Suprapubic skin (tissue), 4 donors: ENCODE measurements at regions not wholly inside any gene's neighbourhood (a gene's known extent, or its start where the extent isn't known, plus 50 kb on each side); places are given as distances from the start of the nearest gene placed in this dataset.

Source experiments
- DNase-seq, 2 donors: peaks; one replicate each; pipeline ENCODE4 v3.0.0-alpha.2; 2019; ENCODE audit warnings: low spot score in 2 of 2
- H3K27ac ChIP-seq: fragments of 200-600 bp; sonication (generic); one replicate; pipeline ENCODE4 v1.5.1; 2019
- H3K27me3 ChIP-seq: fragments of 200-600 bp; sonication (generic); one replicate; pipeline ENCODE4 v1.5.1; 2019
- H3K36me3 ChIP-seq: fragments of 200-600 bp; sonication (generic); one replicate; pipeline ENCODE4 v1.5.1; 2019
- H3K4me1 ChIP-seq: fragments of 200-600 bp; sonication (generic); one replicate; pipeline ENCODE4 v1.5.1; 2019
- H3K4me3 ChIP-seq: fragments of 200-600 bp; sonication (generic); one replicate; pipeline ENCODE4 v1.5.1; 2019; ENCODE audit warnings: mild to moderate bottlenecking
- H3K9me3 ChIP-seq: fragments of 200-600 bp; sonication (generic); one replicate; pipeline ENCODE4 v1.5.1; 2019
- EP300 ChIP-seq: sonication (generic); formaldehyde crosslinking; IDR thresholded peaks from one replicate; pipeline ENCODE4 v1.6.1; 2017; ENCODE audit warnings: antibody characterized with exemption
- POLR2A ChIP-seq, 2 donors: fragments of 450-650 bp; IDR thresholded peaks; one replicate each; pipeline ENCODE4 v1.6.1; 2017; ENCODE audit warnings: antibody characterized with exemption in 2 of 2, mild to moderate bottlenecking in 2 of 2, moderate library complexity in 2 of 2
- POLR2AphosphoS5 ChIP-seq, 3 donors: sonication (generic); formaldehyde crosslinking; IDR thresholded peaks; one replicate each; pipeline ENCODE4 v1.6.1; 2017; ENCODE audit warnings: antibody characterized with exemption in 3 of 3
- WGBS: methylation state at CpG from one replicate; pipeline ENCODE4 v1.1.5; 2018; 5-methylcytosine and 5-hydroxymethylcytosine counted together
- TF ChIP-seq, protein P1 (sequence below), 2 donors: fragments of 200-600 bp in 1 of 2; fragments of 450-650 bp in 1 of 2; sonication (generic) in 1 of 2; IDR thresholded peaks; one replicate each; pipeline ENCODE4 v1.5.1; 2016 to 2019; ENCODE audit warnings: antibody characterized with exemption in 2 of 2, mild to moderate bottlenecking in 1 of 2, moderate library complexity in 1 of 2

DNA sequence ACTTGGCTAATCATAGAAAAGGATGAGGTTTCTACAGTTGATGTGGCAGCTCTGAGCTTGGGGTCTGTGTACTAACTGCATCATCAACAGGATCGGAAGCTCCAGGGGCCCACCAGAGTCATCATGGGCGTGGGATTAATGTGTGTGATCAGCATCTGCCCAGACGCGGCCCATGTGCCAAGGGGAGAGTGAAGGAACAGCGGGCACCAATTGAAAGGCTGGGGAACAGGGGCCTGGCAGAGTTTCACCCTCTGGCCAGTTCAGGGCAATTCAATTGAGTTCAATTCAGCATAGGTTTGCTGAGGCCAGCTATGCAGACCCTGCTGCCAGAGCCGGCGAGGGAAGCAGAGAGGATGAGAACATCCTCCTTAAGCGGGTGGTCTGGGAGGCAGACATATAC is 260.0 kb upstream of the AJAP1 start:
- Histone ChIP-seq H3K27me3 (peaks cover 19% of the 10 kb centered on the region), H3K4me3 (no peak overlapping the region), H3K4me1 (no peaks in the 10 kb centered on the region), H3K27ac (no peak overlapping the region), H3K36me3 (no peaks in the 10 kb centered on the region), H3K9me3 (peaks cover 5% of the 10 kb centered on the region)
- DNase-seq, result peak in 1 of 2 donors; percentile 31
- 87% methylated on average over 8 of the region's 8 CpGs for WGBS
- TF ChIP-seq POLR2A (IDR thresholded peaks at IDR 0.05) (no peak), POLR2AphosphoS5 (IDR thresholded peaks at IDR 0.05) (no peak), EP300 (no peak)
- TF ChIP-seq, protein P1, sequence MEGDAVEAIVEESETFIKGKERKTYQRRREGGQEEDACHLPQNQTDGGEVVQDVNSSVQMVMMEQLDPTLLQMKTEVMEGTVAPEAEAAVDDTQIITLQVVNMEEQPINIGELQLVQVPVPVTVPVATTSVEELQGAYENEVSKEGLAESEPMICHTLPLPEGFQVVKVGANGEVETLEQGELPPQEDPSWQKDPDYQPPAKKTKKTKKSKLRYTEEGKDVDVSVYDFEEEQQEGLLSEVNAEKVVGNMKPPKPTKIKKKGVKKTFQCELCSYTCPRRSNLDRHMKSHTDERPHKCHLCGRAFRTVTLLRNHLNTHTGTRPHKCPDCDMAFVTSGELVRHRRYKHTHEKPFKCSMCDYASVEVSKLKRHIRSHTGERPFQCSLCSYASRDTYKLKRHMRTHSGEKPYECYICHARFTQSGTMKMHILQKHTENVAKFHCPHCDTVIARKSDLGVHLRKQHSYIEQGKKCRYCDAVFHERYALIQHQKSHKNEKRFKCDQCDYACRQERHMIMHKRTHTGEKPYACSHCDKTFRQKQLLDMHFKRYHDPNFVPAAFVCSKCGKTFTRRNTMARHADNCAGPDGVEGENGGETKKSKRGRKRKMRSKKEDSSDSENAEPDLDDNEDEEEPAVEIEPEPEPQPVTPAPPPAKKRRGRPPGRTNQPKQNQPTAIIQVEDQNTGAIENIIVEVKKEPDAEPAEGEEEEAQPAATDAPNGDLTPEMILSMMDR (IDR thresholded peaks at IDR 0.05), result no peak

DNA sequence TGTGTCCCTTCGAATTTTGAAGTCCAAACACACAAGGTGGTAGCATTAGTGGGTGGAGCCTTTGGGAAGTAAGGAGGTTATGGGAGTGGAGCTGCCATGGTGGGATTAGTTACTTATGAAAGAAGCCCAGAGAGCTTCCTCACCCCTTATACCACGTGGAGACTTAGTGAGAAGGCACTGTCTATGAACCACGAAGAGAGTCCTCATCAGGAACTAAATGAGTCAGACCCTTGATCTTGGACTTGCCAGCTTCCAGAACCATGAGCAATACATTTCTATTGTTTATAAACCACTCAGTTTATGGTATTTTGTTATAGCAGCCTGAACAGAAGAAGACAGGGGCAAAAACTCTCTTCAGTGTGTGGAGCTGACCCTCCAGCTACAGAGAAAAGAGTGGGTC is 259.3 kb upstream of the AJAP1 start:
- Histone ChIP-seq H3K27ac (no peak overlapping the region), H3K27me3 (peaks cover 19% of the 10 kb centered on the region), H3K4me3 (no peak overlapping the region), H3K4me1 (no peaks in the 10 kb centered on the region), H3K36me3 (no peaks in the 10 kb centered on the region), H3K9me3 (peaks cover 5% of the 10 kb centered on the region)
- WGBS, result 72% methylated on average over 3 of the region's 3 CpGs
- no peak for TF ChIP-seq POLR2AphosphoS5 (IDR thresholded peaks at IDR 0.05)
- TF ChIP-seq POLR2A (IDR thresholded peaks at IDR 0.05), result no peak
- TF ChIP-seq, protein P1 (IDR thresholded peaks at IDR 0.05), result no peak
- no peak for TF ChIP-seq EP300
- no peak for DNase-seq

DNA sequence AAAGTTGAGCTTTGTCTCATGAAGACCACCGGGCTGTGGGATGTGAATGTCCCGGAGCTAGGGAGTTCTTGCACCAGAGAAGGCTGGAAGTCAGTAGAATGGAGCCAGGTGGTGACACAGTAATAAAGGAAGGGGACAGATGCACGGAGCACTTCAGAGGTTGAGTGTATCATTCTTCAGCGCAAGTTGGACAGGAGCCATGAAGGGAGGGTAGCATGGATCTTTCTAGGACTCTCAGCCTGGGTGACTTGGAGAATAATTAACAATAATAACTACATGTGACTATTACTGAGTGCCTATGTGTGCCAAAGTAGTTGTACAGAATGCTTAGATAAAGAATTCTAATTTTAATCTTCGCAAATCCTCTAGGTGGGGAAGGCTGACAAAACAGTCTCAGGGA is 258.7 kb upstream of the AJAP1 start:
- no peak for DNase-seq
- WGBS, result 82% methylated on average over 5 of the region's 5 CpGs
- H3K36me3 ChIP-seq, result no peaks in the 10 kb centered on the region

DNA sequence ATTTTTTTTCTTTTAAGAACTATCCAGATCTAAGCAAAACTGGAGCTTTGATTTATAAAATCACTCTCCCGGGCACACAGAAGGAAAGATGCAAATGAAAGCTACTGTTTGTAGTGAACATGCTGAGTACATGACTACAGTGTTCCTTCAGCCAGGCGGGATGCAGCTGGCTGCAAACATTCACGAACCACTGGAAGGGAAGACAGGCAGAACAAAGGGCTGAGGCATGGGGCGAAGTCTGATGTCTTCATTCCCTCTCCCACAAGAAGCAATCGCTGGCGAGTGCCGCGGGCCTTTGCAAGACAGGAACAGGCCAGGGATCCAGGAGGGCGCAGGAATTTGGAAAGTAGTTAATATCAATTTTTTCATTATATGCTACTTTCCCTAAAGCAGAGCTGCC is 257.9 kb upstream of the AJAP1 start:
- no peak for DNase-seq
- Histone ChIP-seq H3K27me3 (peaks cover 26% of the 10 kb centered on the region), H3K36me3 (no peaks in the 10 kb centered on the region), H3K27ac (no peak overlapping the region), H3K4me3 (no peak overlapping the region), H3K9me3 (peaks cover 5% of the 10 kb centered on the region), H3K4me1 (no peaks in the 10 kb centered on the region)
- WGBS, result 29% methylated on average over 9 of the region's 9 CpGs
- TF ChIP-seq POLR2A (IDR thresholded peaks at IDR 0.05) (no peak), POLR2AphosphoS5 (IDR thresholded peaks at IDR 0.05) (no peak), EP300 (no peak)
- TF ChIP-seq, protein P1 (IDR thresholded peaks at IDR 0.05), result no peak

More for the DNA sequence above, 258.7 kb upstream of the AJAP1 start:
- Histone ChIP-seq H3K9me3 (peaks cover 5% of the 10 kb centered on the region), H3K4me3 (no peak overlapping the region), H3K27me3 (peaks cover 21% of the 10 kb centered on the region), H3K27ac (no peak overlapping the region), H3K4me1 (no peaks in the 10 kb centered on the region)
- TF ChIP-seq POLR2A (IDR thresholded peaks at IDR 0.05) (no peak), POLR2AphosphoS5 (IDR thresholded peaks at IDR 0.05) (no peak), EP300 (no peak)
- TF ChIP-seq, protein P1 (IDR thresholded peaks at IDR 0.05), result no peak

GRCh38 chr1:4397196-4397595 is 257.2 kb upstream of the AJAP1 start:
- TF ChIP-seq EP300 (no peak), POLR2AphosphoS5 (IDR thresholded peaks at IDR 0.05) (no peak), POLR2A (IDR thresholded peaks at IDR 0.05) (no peak)
- TF ChIP-seq, protein P1 (IDR thresholded peaks at IDR 0.05), result no peak
- Histone ChIP-seq H3K36me3 (no peaks in the 10 kb centered on the region), H3K4me1 (no peaks in the 10 kb centered on the region), H3K27me3 (peaks cover 28% of the 10 kb centered on the region), H3K27ac (no peak overlapping the region), H3K4me3 (no peak overlapping the region), H3K9me3 (peaks cover 5% of the 10 kb centered on the region)
- DNase-seq, result no peak
- 24% methylated on average over 4 of the region's 4 CpGs for WGBS
